ENCODE measurements at regions not wholly inside any gene's neighbourhood (a gene's known extent, or its start where the extent isn't known, plus 50 kb on each side); places are given as distances from the start of the nearest gene placed in this dataset.

DNA sequence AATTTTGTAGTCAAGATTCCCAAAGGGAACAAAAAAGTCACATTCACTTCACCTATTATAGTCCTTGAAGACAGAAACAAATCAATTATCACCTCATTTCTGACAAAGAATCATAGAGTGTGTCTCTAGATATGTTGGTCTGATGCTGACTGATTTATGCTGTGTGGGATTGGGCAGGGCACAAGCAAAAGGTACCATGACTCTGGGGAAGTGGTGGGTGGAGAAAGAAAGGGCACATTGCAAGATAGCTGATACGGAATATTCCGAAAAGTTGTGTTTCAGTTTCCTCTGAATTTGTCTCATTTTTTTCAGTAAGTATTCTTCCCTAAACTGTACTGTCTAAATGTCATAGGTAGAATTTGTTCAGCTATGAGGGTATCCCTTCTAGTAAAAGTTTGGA lies 268.0 kb downstream of the MREG start:
- Histone ChIP-seq H3K36me3 (ENCODE audit: control insufficient read depth, low read length) (no peaks in the 10 kb centered on the region), H4K20me1 (ENCODE audit: control insufficient read depth, insufficient read depth, low read depth, low read length) (no peaks in the 10 kb centered on the region), H3K9me3 (ENCODE audit: control insufficient read depth, insufficient read depth, low read length) (no peaks in the 10 kb centered on the region), H3K27ac (ENCODE audit: low read depth, low read length) (no peak overlapping the region), H3K79me2 (ENCODE audit: control insufficient read depth, low read length) (no peaks in the 10 kb centered on the region), H3K4me3 (ENCODE audit: low read length) (no peak overlapping the region), H3F3A (ENCODE audit: control insufficient read depth, insufficient read depth) (no peaks in the 10 kb centered on the region), H3K27me3 (ENCODE audit: control insufficient read depth, low read length) (no peaks in the 10 kb centered on the region), H3K4me2 (ENCODE audit: low read length) (no peak overlapping the region), H3K9me2 (replicated peaks; ENCODE audit: control insufficient read depth, low read length) (no peaks in the 10 kb centered on the region), H3K4me1 (ENCODE audit: control insufficient read depth, low read length) (no peaks in the 10 kb centered on the region)
- TF ChIP-seq EZH2phosphoT487 (IDR thresholded peaks at IDR 0.05; ENCODE audit: borderline replicate concordance, low read length): no peak

DNA sequence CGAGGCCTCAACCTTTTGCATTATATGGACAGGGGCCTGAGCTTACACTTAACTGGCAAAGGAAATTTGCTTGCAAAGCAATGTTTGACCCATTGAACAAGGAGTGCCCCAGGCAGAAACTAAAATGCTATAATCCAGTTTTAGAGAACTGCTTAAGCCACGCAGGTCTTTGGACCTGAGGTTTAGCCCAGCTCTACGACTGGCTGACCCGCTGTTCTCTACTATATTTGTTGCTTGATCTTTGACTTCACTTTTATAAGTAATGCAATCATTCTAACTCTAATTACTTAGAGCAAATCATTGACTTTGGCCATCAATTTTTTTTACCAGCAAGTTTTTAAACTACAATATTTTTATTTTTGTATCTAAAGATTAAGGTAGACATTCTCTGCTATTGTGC lies 268.8 kb downstream of the MREG start:
- Histone ChIP-seq H3K79me2 (ENCODE audit: control insufficient read depth, low read length) (no peaks in the 10 kb centered on the region), H3K27me3 (ENCODE audit: control insufficient read depth, low read length) (no peaks in the 10 kb centered on the region), H3K4me2 (ENCODE audit: low read length) (no peak overlapping the region), H3K9me2 (replicated peaks; ENCODE audit: control insufficient read depth, low read length) (no peaks in the 10 kb centered on the region), H3K4me1 (ENCODE audit: control insufficient read depth, low read length) (no peaks in the 10 kb centered on the region), H3K36me3 (ENCODE audit: control insufficient read depth, low read length) (no peaks in the 10 kb centered on the region), H3K9me3 (ENCODE audit: control insufficient read depth, insufficient read depth, low read length) (no peaks in the 10 kb centered on the region), H3F3A (ENCODE audit: control insufficient read depth, insufficient read depth) (no peaks in the 10 kb centered on the region), H3K27ac (ENCODE audit: low read depth, low read length) (no peak overlapping the region), H4K20me1 (ENCODE audit: control insufficient read depth, insufficient read depth, low read depth, low read length) (no peaks in the 10 kb centered on the region), H3K4me3 (ENCODE audit: low read length) (no peak overlapping the region)
- TF ChIP-seq CTCF (IDR thresholded peaks at IDR 0.05; ENCODE audit: low read depth, low read length, poor library complexity, severe bottlenecking) (no peak), EZH2phosphoT487 (IDR thresholded peaks at IDR 0.05; ENCODE audit: borderline replicate concordance, low read length) (no peak)

DNA sequence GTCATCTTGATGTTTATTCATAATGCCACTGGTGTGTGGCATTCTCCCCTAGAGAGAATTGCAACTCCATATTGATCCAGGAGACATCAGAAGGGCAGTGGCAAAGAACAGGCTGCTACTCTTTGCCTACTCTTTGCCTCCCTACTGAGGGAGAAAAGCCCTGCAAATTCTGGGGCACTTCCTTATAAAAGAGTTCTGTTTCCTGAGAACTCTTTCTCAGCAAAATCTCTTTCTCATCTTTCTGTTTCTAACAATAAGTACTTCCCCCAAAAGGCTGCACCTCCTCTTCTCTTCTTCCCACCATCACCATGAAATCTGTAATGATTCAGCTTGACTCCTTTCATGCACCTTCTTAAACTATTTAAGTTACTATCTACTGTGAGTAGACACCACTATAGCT lies 270.3 kb downstream of the MREG start:
- Histone ChIP-seq H4K20me1 (ENCODE audit: control insufficient read depth, insufficient read depth, low read depth, low read length) (no peaks in the 10 kb centered on the region), H3K4me1 (ENCODE audit: control insufficient read depth, low read length) (no peaks in the 10 kb centered on the region), H3K27me3 (ENCODE audit: control insufficient read depth, low read length) (no peaks in the 10 kb centered on the region), H3K9me2 (replicated peaks; ENCODE audit: control insufficient read depth, low read length) (no peaks in the 10 kb centered on the region), H3K4me2 (ENCODE audit: low read length) (no peak overlapping the region), H3K4me3 (ENCODE audit: low read length) (no peak overlapping the region), H3K9me3 (ENCODE audit: control insufficient read depth, insufficient read depth, low read length) (no peaks in the 10 kb centered on the region), H3K27ac (ENCODE audit: low read depth, low read length) (no peak overlapping the region), H3K36me3 (ENCODE audit: control insufficient read depth, low read length) (no peaks in the 10 kb centered on the region), H3K79me2 (ENCODE audit: control insufficient read depth, low read length) (no peaks in the 10 kb centered on the region), H3F3A (ENCODE audit: control insufficient read depth, insufficient read depth) (no peaks in the 10 kb centered on the region)
- TF ChIP-seq EZH2phosphoT487 (IDR thresholded peaks at IDR 0.05; ENCODE audit: borderline replicate concordance, low read length): no peak
- TF ChIP-seq CTCF (IDR thresholded peaks at IDR 0.05; ENCODE audit: low read depth, low read length, poor library complexity, severe bottlenecking): no peak

DNA sequence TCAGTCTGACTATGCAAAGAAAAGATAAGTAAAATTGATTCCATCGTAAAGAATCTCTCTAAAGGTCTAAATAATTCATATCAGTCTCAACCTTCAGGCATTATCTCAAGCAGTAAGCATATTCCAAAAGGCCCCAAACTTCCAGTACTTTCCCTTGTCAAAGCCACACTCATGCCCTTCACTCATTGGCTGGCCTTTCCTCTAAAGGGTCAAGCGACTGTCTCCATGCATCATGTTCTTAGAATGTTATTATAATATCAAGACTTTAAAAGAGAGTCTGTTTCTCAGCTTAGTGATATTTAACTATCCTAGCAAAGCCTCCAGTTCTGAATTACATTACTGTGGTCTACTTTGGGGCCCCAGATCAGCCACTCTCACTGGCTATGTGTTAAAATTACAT lies 271.3 kb downstream of the MREG start:
- no peak for TF ChIP-seq CTCF (IDR thresholded peaks at IDR 0.05; ENCODE audit: low read depth, low read length, poor library complexity, severe bottlenecking)
- no peak for TF ChIP-seq EZH2phosphoT487 (IDR thresholded peaks at IDR 0.05; ENCODE audit: borderline replicate concordance, low read length)
- Histone ChIP-seq H4K20me1 (ENCODE audit: control insufficient read depth, insufficient read depth, low read depth, low read length) (no peaks in the 10 kb centered on the region), H3K4me3 (ENCODE audit: low read length) (no peak overlapping the region), H3F3A (ENCODE audit: control insufficient read depth, insufficient read depth) (no peaks in the 10 kb centered on the region), H3K9me3 (ENCODE audit: control insufficient read depth, insufficient read depth, low read length) (no peaks in the 10 kb centered on the region), H3K27ac (ENCODE audit: low read depth, low read length) (no peak overlapping the region), H3K79me2 (ENCODE audit: control insufficient read depth, low read length) (no peaks in the 10 kb centered on the region), H3K9me2 (replicated peaks; ENCODE audit: control insufficient read depth, low read length) (no peaks in the 10 kb centered on the region), H3K4me2 (ENCODE audit: low read length) (no peak overlapping the region), H3K4me1 (ENCODE audit: control insufficient read depth, low read length) (no peaks in the 10 kb centered on the region), H3K36me3 (ENCODE audit: control insufficient read depth, low read length) (no peaks in the 10 kb centered on the region), H3K27me3 (ENCODE audit: control insufficient read depth, low read length) (no peaks in the 10 kb centered on the region)

All from DOHH2 (cell line).